HG03571 (cell line): ENCODE measurements at regions not wholly inside any gene's neighbourhood (a gene's known extent, or its start where the extent isn't known, plus 50 kb on each side); places are given as distances from the start of the nearest gene placed in this dataset.

ENCODE experiments used
- ATAC-seq: cut with Tn5 transposase; IDR thresholded peaks from one replicate; pipeline ENCODE4 v1.9.1; 2021; ENCODE audit not compliant: unreplicated experiment

DNA sequence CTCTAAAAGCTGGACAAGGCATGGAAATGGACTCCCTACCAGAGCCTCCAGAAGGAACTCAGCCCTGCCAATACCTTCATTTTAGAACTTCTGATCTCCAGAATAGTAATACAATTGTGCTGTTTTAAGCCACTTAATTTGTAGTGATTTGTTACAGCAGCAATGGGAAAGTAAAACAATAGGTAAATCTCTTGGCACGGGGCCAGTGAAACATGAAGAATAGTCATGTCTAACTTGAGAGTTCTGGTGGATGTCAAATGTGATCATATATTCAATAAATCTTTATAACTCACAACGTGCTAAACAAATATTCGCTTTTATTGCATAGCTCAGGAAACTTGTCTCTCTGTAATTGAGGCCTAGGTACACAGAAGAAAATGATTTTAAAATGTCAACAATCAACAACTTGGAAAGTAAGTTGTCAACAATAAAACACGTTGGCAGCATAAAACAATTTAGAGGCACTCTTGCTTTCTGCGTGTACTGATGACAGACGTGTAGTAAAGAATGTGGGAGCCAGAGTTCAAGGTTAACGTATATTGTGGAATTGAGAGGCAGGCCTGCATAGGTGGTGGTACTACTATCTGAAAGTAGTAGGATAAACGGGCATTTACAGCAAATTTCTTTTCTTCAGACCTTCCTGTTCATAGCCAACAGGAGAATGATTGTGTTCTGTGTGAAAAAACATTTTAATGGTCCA, 140.5 kb upstream of the OPRM1 start:
- ATAC-seq, result no peak

DNA sequence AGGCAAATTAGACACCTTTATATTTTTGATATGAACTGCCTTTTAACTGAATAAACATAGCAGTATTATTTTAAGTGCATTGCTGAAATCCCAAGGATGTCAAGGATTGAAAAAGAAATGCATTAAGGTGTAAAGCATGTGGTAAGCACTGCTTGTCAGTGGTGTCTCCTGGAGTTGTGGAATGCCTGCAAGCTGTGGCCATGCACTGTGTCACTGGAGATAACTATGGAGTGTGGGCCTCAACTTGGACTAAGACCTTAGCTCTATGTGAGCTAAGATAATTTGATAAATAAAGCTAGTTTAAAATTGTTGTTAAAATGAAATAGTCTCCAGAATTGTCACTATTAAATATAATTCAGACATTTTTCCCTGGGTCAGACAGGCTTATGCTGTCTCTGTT, 156.6 kb upstream of the OPRM1 start:
- no peak for ATAC-seq

DNA sequence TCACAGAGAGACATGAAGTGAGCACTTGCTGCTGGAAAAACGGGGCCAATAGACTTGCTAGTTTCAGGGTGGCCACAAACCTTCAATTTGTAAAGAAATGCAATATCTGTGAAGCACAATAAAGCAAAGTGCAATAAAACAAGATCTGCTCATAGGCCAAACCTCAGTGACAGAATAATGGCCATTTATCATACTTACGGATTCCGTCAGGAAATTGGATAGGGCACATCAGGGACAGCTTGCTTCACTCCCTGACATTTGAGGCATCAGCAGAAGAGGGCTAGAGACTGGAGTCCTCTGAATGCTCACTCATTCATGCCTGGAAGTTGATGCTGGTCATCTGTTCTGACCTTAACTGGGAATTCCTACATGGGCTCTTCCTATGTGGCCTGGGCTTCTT, 165.5 kb upstream of the OPRM1 start:
- ATAC-seq, result no peak

DNA sequence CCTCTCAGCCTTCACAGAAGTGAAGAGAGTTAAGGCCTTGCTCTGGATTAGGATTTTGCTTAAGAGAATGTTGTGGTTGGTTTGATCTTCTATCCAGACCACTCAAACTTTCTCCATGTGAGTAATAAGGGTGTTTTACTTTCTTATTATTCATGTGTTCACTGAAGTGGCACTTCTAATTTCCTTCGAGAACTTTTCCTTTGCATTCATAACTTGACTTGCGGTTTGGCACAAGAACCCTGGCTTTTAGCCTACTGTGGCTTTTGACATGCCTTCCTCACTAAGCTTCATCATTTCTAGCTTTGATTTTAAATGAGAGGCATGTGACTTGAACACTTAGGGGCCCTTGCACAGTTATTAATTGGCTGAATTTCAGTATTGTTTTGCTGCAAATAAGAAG, 166.1 kb upstream of the OPRM1 start:
- no peak for ATAC-seq

DNA sequence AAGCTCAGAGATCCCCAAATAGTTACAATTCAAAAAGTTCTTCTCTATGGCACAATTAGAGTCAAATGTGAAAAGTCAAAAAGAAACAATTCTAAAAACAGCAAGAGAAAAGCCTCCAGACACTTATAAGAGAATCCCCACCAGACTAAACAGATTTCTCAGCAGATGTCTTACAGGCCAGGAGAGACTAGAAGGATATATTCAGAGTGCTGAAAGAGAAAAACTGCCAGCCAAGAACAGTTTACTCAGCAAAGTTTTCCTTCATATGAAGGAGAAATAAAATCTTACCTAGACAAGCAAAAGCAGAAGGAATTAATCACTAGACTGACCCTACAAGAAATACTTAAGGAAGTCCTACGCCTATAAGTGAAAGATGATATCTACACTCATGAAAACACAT, 176.1 kb upstream of the OPRM1 start:
- ATAC-seq, result no peak

DNA sequence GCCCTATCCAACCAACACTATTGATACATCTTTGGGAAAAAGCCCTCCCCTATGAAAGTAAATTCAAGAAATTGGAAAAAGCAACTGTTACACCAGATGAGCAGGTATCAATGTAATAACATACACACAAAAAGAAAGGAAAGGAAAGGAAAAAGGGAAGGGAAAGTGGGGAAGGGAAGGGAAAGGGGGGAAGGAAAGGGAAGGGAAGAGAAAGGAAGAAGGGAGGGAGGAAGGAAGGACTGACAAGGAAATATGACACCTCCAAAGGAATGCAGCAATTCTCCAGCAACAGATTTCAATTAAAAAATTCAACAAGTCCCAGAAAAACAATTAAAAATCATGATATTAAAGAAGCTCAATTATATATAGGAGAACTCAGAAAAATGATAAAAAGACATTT, 176.9 kb upstream of the OPRM1 start:
- ATAC-seq, result no peak

DNA sequence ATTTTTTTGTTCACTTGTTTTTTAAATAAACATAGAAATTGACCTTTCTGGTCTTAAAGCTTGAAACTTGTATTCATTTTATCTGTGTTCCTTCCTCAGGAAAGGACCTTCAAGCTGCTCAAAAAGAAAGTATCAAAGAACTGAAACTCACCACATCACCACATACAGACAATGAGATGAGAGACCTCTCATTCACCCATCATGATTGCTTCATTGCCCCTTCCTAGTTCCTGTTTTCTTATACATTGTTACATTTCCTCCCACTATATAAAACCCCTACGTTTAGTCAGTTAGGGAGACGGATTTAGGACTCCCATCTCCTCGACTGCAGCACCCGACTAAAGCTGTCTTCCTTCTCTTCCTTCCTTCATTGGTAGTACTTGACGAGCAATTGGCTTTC, 180.5 kb upstream of the OPRM1 start:
- ATAC-seq, result no peak

DNA sequence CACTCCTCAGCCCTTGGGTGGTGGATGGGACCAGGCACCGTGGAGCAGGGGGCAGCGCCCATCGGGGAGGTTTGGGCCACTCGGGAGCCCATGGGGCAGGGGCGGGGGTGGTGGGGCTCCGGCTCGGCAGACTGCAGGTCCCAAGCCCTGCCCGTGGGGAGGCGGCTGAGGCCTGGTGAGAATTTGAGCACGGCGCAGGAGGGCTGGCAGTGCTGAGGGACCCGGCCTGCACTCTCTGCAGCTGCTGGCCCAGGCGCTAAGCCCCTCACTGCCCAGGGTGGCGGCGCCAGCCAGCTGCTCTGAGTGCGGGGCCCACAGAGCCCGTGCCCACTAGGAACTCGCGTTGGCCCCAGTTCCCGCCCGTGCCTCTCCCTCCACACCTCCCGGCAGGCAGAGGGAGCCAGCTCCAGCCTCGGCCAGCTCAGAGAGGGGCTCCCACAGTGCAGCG, 182.1 kb upstream of the OPRM1 start:
- ATAC-seq, result no peak

DNA sequence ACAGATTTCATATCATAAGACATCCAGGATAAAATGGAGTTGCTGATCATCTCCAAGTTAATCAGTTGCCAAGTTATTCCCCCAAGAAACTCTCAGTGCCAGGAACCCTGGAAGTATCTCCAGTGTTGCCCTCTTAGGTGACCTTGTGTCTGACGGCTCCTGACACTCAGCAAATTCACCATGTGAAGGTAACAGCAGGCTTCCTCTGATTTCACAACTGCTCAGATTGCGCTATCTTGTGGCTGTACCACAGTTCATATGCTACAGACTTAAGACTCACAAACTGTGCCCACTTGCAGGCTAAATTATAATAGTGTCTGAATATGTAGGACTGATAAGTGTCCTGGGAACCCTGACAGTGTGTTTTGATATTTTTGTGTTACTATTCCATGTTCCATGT, 186.6 kb upstream of the OPRM1 start:
- ATAC-seq, result no peak

DNA sequence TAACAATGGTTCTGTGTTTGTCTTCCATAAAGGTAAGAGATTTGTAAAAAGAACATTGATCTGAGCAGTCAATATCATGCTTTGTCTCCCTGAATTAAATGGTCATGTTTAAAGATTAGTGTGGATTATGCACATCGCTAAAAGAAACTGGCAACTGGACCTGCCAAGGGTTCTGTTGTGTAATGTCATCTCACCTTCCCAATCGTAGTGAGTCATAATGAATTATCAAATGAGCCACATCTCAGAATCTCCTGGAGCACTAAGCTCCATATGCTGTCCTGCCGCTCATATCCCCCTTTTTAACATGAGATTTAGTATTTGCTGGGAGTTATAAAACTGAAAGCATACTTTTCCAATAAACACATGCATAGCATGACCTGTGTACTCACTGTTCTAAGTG, 187.0 kb upstream of the OPRM1 start:
- ATAC-seq, result no peak

DNA sequence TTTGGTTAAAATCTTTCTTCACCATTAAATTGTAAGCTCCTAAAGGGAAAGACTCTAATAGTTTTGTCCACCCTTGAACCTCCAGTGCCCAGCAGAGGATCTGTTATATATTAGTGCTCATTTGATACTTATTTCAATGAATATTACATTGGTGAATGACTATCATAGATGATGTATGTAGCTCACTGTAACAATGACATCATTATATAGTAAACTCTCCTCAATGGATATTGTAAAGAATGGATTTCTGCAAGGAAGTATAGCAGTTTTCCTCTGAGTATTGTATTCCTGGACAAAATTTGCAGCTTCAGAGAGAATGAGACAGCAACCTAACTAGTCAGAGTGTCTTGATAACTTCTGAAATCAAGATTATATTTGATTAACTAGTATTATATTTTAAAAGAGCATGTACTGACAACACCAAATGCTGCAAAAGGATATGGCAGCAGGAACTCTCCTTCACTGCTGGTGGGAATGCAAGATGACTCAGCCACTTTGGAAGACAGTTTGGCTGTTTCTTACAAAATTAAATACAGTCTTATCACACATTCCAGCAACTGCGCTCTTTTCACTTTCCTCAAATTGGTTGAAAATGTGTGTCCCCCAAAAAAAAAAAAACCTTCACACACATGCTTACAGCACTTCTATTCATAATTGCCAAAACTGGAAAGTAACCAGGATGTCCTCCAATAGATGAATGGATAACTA, 189.8 kb upstream of the OPRM1 start:
- ATAC-seq, result no peak

DNA sequence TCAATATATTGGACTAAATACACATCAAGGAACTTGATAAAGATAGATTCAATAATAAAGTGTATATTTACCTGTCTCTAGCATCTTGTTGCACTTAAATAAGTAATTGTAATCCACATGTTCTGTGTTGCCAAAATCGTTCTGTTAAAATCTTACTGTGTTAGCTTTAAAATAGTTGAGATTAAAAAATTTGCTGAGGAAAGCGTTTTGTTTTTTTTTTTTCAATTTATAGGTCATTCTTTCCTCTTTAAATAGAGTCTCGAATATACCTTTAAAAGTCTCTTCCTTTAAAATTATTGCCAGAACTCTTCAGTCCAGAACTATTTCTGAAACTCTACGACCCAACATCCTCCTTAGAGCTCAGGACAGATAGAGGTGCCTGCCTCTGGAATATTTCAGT, 195.6 kb upstream of the OPRM1 start:
- ATAC-seq, result no peak

DNA sequence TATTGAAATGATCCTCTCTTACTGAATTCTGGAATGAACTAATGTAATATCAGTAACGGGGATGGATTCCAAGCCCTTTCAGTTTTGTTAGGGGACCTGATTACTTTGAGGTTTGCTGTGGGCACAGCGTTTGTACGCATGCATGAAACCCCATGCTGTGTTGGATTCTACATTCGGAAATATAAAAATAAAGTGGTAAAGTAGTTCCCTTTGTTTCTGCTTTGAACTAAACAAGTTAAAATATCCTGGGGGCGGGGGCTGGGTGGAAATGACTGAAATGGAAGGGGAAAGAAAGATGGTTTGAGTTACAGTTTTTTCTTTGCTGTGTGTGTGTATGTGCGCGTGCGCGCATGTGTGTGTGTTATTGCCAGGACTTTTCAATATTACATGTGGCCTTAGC, 196.5 kb upstream of the OPRM1 start:
- ATAC-seq, result no peak

DNA sequence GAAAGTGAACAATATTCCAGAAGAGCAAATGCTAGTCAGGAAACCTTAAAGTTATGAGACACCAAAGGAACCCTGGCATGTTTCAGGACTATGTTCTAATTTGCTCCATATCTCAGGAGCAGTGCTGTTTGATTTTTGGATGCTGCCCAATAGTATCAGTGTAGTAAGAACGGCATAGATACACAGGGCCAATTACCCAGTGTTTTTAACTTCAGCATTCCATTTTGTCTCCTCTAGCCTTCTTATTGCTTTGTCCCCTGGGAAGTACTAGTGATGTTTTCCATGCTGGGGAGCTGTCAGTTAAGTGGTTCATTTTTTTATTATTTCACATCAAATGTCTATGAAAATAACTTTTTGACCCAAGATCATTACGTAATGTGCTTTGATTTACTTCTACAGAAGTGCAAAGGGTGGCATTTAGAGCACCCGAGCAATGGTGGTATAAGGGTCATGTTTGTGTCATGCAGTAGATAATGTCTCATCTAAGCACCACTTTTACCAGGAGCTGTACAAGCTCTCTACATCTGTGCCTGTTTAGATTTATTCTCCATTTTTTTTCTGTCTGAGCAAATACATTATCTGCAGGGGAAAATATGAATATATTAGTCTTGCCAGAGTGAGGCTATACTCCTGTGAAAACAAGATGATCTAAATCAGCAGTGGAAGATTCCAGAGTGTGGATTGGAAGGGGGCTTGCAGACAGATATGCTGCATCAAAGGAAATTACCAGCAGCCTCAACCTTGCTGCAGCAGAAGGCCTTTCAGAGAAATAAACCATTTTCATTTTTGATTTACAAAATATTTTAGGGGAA, 198.8 kb upstream of the OPRM1 start:
- ATAC-seq, result no peak

DNA sequence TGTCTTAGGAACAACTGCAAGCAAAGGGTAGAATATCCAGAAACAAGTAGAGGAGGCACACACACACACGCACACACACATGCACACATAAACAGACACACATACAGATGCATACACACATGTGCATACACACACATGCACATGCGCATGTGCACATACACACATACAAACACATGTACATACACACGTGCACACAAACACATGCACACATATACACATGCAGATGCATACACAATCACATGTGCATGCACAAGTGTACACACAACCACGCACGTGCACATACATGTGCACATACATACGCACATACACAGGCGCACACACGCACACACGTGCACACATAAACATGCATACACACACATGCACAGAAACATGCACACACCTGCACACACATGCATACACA, 206.5 kb upstream of the OPRM1 start:
- no peak for ATAC-seq

DNA sequence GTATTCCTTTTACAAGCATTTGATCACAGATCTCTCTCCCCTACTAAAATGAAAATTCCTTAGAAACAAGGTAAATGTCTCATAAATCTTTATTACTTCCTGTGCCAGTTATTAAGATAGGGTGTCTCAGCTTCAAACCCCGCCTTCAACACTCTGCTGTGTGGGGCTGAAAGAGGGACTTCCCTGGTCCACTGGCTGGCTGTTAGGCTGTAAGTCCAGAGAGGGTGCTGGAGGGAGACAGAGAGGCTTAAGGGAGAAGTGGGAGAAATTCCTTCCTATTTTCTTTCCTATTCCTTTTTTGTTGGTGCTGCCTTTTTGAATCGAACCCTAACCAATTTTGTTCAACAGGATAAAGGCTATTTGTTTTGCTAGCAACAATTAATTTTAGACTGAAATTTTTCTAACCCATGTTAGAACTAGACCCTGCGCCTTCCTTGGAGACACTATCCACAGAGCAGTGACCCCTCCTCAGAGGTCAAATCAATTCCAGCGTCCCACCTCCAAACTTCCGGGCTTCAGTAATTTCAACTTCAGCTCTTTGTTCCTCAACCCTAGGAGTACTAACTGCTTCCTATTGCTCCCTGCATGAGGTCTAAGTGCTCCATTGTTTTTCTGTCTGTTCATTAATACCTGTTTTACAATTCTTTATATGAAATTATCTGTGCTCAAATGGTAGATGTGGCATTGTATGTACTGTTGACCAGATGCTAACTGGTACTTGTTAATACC, 207.5 kb upstream of the OPRM1 start:
- ATAC-seq, result no peak

DNA sequence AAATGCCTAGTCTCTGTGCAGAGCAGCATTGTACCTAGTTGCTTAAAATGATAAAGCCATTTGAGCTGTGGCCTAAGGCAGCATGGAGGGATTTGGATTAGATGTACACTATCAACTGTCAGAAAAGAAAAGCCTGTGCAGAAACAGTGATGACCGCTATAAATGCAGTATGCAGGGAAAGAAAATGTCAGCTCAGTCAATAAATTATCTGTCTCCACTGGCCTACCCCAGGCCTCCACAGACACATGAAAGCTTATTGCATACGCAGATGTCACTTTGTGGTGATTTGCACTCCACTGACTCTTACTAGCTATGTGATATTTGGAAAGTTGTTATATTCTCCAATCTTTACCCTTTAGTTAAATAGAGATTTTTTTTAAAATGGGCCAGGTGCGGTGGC, 221.9 kb upstream of the OPRM1 start:
- ATAC-seq, result no peak

DNA sequence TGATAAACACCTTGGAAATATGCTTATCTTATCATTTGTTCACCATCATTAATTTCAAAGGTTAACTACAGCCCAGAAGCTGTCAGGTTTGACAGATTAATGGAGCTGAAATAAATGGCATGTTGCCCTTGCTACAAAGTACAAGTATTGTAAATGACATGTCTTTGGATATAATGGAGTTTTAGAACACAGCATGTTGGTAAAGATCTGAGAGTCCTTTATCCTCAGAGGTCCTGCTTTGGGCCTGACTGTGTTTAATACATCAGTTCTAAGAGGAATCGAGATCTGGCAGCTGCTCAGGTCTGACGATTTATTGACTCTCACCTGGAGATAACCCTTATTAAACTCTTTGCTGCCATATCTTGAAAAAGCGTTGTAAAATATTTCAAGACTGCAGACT, 222.7 kb upstream of the OPRM1 start:
- ATAC-seq, result no peak

DNA sequence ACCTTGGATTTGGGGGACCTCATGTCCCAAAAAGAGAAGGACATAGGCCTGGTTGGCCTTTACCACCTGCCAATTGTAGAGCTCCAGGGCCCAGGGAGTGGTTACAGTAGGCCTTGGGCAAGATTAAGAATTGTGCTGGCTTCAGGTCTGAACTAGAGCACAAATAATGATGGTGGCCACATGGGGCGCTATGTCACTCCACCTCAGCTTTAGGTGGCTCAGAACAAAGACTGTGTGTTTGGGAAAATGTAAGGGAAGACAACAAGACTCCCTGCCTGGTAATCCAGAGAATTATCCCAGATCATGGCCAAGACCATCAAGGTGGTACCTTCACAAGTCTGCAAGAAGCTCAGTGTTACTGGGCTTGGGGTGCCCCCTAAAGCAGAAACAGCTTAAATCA, 224.9 kb upstream of the OPRM1 start:
- no peak for ATAC-seq

DNA sequence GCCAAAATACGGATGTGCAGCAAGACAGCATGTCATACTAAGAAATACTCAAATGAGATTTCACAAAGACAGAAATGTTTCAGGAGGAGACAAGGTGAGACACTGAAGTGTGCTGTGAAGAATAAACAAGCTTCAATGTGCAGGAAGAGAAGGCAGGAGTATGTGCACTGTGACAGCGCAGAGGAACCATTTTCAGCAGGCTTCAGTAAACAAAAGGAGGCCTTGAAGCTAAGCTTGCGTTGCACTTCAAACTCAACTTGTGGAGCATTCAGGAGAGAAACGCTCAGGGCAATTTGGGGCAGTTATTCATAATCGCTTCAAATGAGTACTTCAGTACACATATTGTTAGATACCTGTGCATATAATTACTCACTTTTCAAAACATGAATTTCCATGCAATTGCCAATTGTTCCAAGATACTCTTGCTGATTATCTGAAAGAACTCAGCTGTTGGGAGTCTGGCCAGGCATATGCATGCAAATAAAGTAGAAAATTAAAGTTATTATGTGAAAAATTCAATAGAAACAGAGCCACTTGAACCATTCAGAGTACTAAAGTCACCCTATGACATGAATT, 234.2 kb upstream of the OPRM1 start:
- ATAC-seq, result no peak

DNA sequence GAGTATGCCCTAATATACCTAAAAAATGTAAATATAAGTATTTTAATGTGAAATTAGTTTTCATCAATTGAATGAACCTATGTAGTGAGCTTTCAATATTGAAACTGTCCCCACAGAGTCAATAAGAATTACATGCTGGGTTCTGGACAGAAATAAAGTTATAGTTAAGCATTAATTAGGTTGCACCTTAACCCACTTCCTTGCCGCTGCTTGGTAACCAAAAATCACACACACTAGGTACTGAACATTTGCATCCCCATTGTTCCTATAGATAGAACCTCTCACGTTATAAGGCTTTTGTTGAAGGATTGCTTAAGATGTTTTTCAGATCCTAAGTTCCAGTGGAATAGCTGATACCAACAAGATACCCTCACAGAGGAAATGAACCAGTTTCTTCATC, 237.1 kb upstream of the OPRM1 start:
- no peak for ATAC-seq
